ENCODE measurements at regions not wholly inside any gene's neighbourhood (a gene's known extent, or its start where the extent isn't known, plus 50 kb on each side); places are given as distances from the start of the nearest gene placed in this dataset.

- H3K27me3 ChIP-seq (ENCODE audit: control insufficient read depth, insufficient read depth, low read length), result no peaks in the 10 kb centered on the region
- TF ChIP-seq CTCF (IDR thresholded peaks at IDR 0.05; ENCODE audit: insufficient read depth, low read length, poor library complexity, severe bottlenecking), result no peak
- no peak overlapping the region for H3K4me3 ChIP-seq (ENCODE audit: low read depth, low read length)
- no peaks in the 10 kb centered on the region for H3K36me3 ChIP-seq (ENCODE audit: control insufficient read depth, insufficient read depth, low read length)
- no peak for DNase-seq (ENCODE audit: low read depth)
These were observed 357.5 kb upstream of the SFSWAP start for GRCh38 chr12:131353376-131353775.

GRCh38 chr12:131353826-131354225 lies 357.1 kb upstream of the SFSWAP start:
- DNase-seq (ENCODE audit: low read depth), result no peak
- H3K4me3 ChIP-seq (ENCODE audit: low read depth, low read length), result no peak overlapping the region
- H3K27me3 ChIP-seq (ENCODE audit: control insufficient read depth, insufficient read depth, low read length), result no peaks in the 10 kb centered on the region
- TF ChIP-seq CTCF (IDR thresholded peaks at IDR 0.05; ENCODE audit: insufficient read depth, low read length, poor library complexity, severe bottlenecking), result no peak
- H3K36me3 ChIP-seq (ENCODE audit: control insufficient read depth, insufficient read depth, low read length), result no peaks in the 10 kb centered on the region

- H3K27me3 ChIP-seq (ENCODE audit: control insufficient read depth, insufficient read depth, low read length), result no peaks in the 10 kb centered on the region
- no peak for TF ChIP-seq CTCF (IDR thresholded peaks at IDR 0.05; ENCODE audit: insufficient read depth, low read length, poor library complexity, severe bottlenecking)
- no peak overlapping the region for H3K4me3 ChIP-seq (ENCODE audit: low read depth, low read length)
- no peaks in the 10 kb centered on the region for H3K36me3 ChIP-seq (ENCODE audit: control insufficient read depth, insufficient read depth, low read length)
- no peak for DNase-seq (ENCODE audit: low read depth)
These were observed 355.3 kb upstream of the SFSWAP start for GRCh38 chr12:131355361-131356245.

- H3K36me3 ChIP-seq (ENCODE audit: control insufficient read depth, insufficient read depth, low read length), result no peaks in the 10 kb centered on the region
- H3K4me3 ChIP-seq (ENCODE audit: low read depth, low read length), result no peak overlapping the region
- TF ChIP-seq CTCF (IDR thresholded peaks at IDR 0.05; ENCODE audit: insufficient read depth, low read length, poor library complexity, severe bottlenecking), result no peak
- DNase-seq (ENCODE audit: low read depth), result no peak
- H3K27me3 ChIP-seq (ENCODE audit: control insufficient read depth, insufficient read depth, low read length), result no peaks in the 10 kb centered on the region
These were observed 354.3 kb upstream of the SFSWAP start for GRCh38 chr12:131356485-131357184.

GRCh38 chr12:131357185-131357747 lies 353.6 kb upstream of the SFSWAP start:
- no peaks in the 10 kb centered on the region for H3K27me3 ChIP-seq (ENCODE audit: control insufficient read depth, insufficient read depth, low read length)
- no peaks in the 10 kb centered on the region for H3K36me3 ChIP-seq (ENCODE audit: control insufficient read depth, insufficient read depth, low read length)
- no peak for TF ChIP-seq CTCF (IDR thresholded peaks at IDR 0.05; ENCODE audit: insufficient read depth, low read length, poor library complexity, severe bottlenecking)
- no peak overlapping the region for H3K4me3 ChIP-seq (ENCODE audit: low read depth, low read length)
- no peak for DNase-seq (ENCODE audit: low read depth)
